Motor neuron (in vitro differentiated cells): ENCODE measurements at regions not wholly inside any gene's neighbourhood (a gene's known extent, or its start where the extent isn't known, plus 50 kb on each side); places are given as distances from the start of the nearest gene placed in this dataset.

ENCODE experiments used
- ATAC-seq, 8 experiments: fragments of 200-7000 bp; cut with Tn5 transposase; replicated peaks in 6 of 8; 2 replicates each; pipeline ENCODE4 v1.8.0; 2021; ENCODE audit warnings: mild to moderate bottlenecking in 8 of 8, moderate library complexity in 8 of 8
- H3K27ac ChIP-seq, 2 donors: fragments of 250-450 bp; sonication (Bioruptor Pico); 2 replicates each; pipeline ENCODE4 v1.9.0; 2021; ENCODE audit warnings: antibody characterized with exemption in 2 of 2, mild to moderate bottlenecking in 2 of 2, moderate library complexity in 1 of 2
- H3K4me1 ChIP-seq, 2 donors: fragments of 250-450 bp; sonication (Bioruptor Pico); replicated peaks in 1 of 2; 2 replicates each; pipeline ENCODE4 v1.6.1; 2021; ENCODE audit warnings: antibody characterized with exemption in 2 of 2, mild to moderate bottlenecking in 2 of 2, moderate library complexity in 1 of 2
- H3K4me3 ChIP-seq, 5 donors: fragments of 250-450 bp; sonication (Bioruptor Pico); 2 replicates each; pipeline ENCODE4 v1.9.0; 2021; ENCODE audit warnings: antibody characterized with exemption in 5 of 5, mild to moderate bottlenecking in 5 of 5, moderate library complexity in 4 of 5
- WGBS, 10 experiments: fragments of 450-650 bp; shearing (Covaris generic); methylation state at CpG; one replicate each; pipeline ENCODE4 v1.0.0; 2022; 5-methylcytosine and 5-hydroxymethylcytosine counted together
- in situ Hi-C, 9 experiments: fragments of 400-800 bp; cut with MboI; loops; one replicate each; pipeline ENCODE4 v1.15.0; 2021; ENCODE audit warnings: low sequenced_read_pairs in 9 of 9, low pct_unique_long_range_greater_than_20kb in 2 of 9; ENCODE audit not compliant: unreplicated experiment in 9 of 9

GRCh38 chr6:6851059-6851948, 256.5 kb upstream of the RREB1 start:
- ATAC-seq = peak in 5 of 8 experiments; percentile 22 to 96 (median 71)
- no peak overlapping the region for H3K27ac ChIP-seq
- 34 to 95% (median 86%) methylated on average over 4 to 9 of the region's 9 CpGs; no CpG with 5 or more reads in 2 of the 10 experiments for WGBS, 10 experiments
- in situ Hi-C loops = no loop called here
- no peak overlapping the region for H3K4me3 ChIP-seq
- no peaks in the 10 kb centered on the region for H3K4me1 ChIP-seq

- in situ Hi-C loops = no loop called here
- H3K27ac ChIP-seq = no peak overlapping the region
- H3K4me3 ChIP-seq = no peak overlapping the region
- no peaks in the 10 kb centered on the region for H3K4me1 ChIP-seq
- 64 to 100% (median 90%) methylated on average over 1 to 2 of the region's 2 CpGs; no CpG with 5 or more reads in 1 of the 10 experiments for WGBS, 10 experiments
- ATAC-seq = no peak
Measured at GRCh38 chr6:6851949-6852261, 255.9 kb upstream of the RREB1 start.

DNA sequence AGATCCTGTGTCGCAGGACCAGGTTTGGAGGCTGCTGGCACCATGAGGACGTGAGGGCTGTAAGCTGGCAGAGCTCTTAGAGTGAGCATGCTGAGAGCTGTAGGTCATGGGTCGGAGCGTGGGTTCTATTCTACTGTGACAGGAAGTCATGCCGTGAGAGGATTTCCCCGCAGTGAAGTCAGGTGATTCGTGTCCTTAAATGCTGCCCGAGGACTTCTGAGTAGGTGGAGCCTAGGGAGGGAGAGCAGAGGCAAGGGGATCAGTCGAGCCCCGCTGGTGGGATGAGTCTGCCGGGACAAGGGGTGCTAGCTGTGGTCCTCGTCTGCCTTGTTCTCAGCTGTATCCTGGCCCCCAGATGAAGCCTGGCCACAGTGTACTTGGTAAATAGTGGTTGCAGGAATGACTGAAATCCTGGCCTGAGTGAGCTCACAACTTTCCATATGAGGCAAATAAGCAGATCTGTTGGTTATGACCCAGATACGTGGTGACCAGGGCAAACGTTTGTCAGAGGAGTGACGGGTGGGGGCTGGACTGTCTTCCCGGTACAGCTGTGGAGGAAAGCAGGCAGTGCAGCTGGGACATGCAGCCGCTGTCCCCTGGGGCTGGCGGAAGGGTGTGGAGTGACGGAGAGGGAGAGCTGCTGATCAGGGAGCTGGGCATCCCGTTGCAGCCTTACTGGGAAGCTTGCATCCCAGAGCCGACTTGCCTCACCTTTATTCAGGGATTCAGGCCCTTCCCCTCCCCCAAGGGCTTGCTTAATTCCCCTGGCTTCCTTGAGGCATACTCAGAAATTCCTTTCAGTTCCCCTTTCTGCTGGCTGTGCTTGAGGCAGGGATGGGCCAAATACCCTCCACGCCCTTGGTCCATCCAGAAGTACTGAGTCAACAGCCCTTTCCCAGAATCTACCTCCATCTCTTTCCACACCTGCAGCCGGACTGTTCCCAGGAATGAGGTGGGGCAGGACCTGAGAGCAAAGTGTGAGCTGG, 250.9 kb upstream of the RREB1 start:
- no peaks in the 10 kb centered on the region for H3K4me1 ChIP-seq
- 7 to 83% (median 60%) methylated on average over 1 to 14 of the region's 23 CpGs; no CpG with 5 or more reads in 1 of the 10 experiments for WGBS, 10 experiments
- H3K27ac ChIP-seq = no peak overlapping the region
- in situ Hi-C loops = no loop called here
- no peak overlapping the region for H3K4me3 ChIP-seq
- ATAC-seq = peak; percentile 52 to 96 (median 90)

DNA sequence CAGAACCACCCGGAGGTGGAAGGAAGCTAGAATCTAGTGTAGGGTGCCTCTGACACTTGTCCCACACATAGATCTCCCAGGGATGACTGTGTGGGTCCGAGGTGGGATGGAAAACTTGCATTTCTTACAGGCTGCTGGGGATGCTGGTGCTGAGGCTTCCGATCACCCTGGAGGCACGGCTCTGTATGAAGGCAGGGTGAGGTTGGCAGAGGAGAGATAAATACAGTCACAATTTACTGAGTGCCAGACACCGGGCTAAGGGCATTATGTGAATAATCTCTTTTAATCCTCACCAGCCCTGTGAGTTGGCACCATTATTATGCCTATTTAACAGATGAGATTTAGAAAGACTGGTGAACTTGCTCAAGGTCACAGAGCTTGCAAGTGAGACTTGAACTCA, 250.2 kb upstream of the RREB1 start:
- peak in 1 of 8 experiments; percentile 9 for ATAC-seq
- Histone ChIP-seq H3K4me1 (no peaks in the 10 kb centered on the region), H3K27ac (no peak overlapping the region), H3K4me3 (no peak overlapping the region)
- in situ Hi-C loops = no loop called here
- 40 to 97% (median 78%) methylated on average over 2 to 5 of the region's 5 CpGs; no CpG with 5 or more reads in 4 of the 10 experiments for WGBS, 10 experiments

DNA sequence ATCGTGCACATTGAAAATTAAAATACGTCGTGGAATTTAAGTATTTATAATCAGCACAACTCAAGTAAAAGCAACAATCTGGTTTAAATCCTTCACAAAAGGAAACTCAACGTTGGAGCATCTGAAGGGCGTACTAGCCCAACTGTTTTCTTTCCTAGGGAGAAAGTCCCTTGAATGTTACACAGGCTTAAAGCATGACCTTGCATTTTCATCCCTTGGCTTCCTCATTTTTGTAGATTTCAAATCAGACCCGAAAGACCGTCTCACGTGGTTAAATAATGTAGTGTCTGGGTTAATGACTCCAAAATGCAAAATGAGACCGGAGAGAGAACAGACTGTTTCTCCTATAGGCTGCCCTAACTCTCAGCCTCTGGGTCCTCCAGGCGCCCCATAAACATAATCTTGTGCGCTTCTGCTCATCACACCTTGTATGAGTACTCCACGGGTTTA, 249.2 kb upstream of the RREB1 start:
- WGBS, 10 experiments = 70 to 100% (median 87%) methylated on average over 1 to 12 of the region's 12 CpGs
- in situ Hi-C loops = no loop called here
- peak in 3 of 8 experiments; percentile 42 to 60 (median 60) for ATAC-seq
- Histone ChIP-seq H3K4me1 (no peaks in the 10 kb centered on the region), H3K4me3 (no peak overlapping the region), H3K27ac (no peak overlapping the region)

- in situ Hi-C loops = no loop called here
- no peaks in the 10 kb centered on the region for H3K4me1 ChIP-seq
- WGBS, 10 experiments = 45 to 100% (median 78%) methylated on average over 1 to 5 of the region's 5 CpGs; no CpG with 5 or more reads in 2 of the 10 experiments
Measured at GRCh38 chr6:6859105-6859504, 248.7 kb upstream of the RREB1 start.

DNA sequence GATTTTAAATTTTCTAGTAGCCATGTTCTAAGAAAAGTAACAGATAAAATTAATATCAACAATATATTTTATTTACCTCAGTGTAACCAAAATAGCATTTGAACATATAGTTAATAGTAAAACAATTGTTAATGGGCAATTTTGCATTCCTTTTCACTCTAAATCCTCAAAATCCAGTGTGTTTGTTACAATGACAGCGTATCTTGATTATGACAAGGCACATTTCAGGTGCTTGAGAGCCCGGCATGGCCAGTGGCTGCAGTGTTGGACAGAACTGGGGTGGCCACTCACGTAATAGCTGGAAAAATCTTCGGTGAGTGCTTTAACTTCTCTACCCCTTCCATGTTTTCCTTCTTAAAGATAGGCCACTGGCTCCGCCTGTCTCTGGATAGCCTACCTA, 248.0 kb upstream of the RREB1 start:
- WGBS, 10 experiments = 60 to 100% (median 93%) methylated on average over 1 to 4 of the region's 5 CpGs; no CpG with 5 or more reads in 4 of the 10 experiments
- ATAC-seq = no peak
- Histone ChIP-seq H3K4me1 (no peaks in the 10 kb centered on the region), H3K4me3 (no peak overlapping the region), H3K27ac (no peak overlapping the region)
- in situ Hi-C loops = no loop called here

More at GRCh38 chr6:6859105-6859504, 248.7 kb upstream of the RREB1 start:
- Histone ChIP-seq H3K27ac (no peak overlapping the region), H3K4me3 (no peak overlapping the region)
- no peak for ATAC-seq

GRCh38 chr6:6860863-6861262, 246.9 kb upstream of the RREB1 start:
- 40 to 100% (median 93%) methylated on average over 1 to 6 of the region's 9 CpGs; no CpG with 5 or more reads in 1 of the 10 experiments for WGBS, 10 experiments
- H3K4me1 ChIP-seq = no peaks in the 10 kb centered on the region
- in situ Hi-C loops = no loop called here
- no peak for ATAC-seq
- no peak overlapping the region for H3K27ac ChIP-seq
- no peak overlapping the region for H3K4me3 ChIP-seq

- in situ Hi-C loops = no loop called here
- H3K4me1 ChIP-seq = no peaks in the 10 kb centered on the region
- 52 to 83% (median 74%) methylated on average over 2 to 6 of the region's 6 CpGs; no CpG with 5 or more reads in 1 of the 10 experiments for WGBS, 10 experiments
- no peak for ATAC-seq
- H3K4me3 ChIP-seq = no peak overlapping the region
- H3K27ac ChIP-seq = no peak overlapping the region
Measured at GRCh38 chr6:6861351-6861894, 246.3 kb upstream of the RREB1 start.

DNA sequence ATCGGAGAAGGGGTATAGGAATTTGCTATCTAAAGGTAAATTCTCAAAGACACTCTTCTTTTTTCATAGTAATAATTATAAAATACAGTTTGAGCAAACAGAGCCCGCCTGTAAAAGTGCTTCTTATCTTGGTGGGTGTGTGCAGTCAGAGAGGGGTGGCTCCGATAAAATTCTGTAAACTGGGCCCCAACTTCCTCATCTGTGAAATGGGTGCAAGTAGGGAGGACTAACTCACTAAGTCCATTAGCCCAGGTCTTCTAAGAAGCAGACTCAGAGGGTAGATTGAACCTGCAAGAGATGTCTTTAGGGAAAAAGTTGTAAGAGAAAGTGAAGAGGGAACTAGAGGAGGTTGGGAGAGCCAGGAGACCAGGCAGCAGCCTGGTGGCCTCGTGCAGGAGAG, 245.8 kb upstream of the RREB1 start:
- H3K4me1 ChIP-seq = no peaks in the 10 kb centered on the region
- in situ Hi-C loops = no loop called here
- no peak overlapping the region for H3K4me3 ChIP-seq
- ATAC-seq = no peak
- H3K27ac ChIP-seq = no peak overlapping the region
- WGBS, 10 experiments = 20 to 100% (median 81%) methylated on average over 1 to 4 of the region's 4 CpGs; no CpG with 5 or more reads in 1 of the 10 experiments

DNA sequence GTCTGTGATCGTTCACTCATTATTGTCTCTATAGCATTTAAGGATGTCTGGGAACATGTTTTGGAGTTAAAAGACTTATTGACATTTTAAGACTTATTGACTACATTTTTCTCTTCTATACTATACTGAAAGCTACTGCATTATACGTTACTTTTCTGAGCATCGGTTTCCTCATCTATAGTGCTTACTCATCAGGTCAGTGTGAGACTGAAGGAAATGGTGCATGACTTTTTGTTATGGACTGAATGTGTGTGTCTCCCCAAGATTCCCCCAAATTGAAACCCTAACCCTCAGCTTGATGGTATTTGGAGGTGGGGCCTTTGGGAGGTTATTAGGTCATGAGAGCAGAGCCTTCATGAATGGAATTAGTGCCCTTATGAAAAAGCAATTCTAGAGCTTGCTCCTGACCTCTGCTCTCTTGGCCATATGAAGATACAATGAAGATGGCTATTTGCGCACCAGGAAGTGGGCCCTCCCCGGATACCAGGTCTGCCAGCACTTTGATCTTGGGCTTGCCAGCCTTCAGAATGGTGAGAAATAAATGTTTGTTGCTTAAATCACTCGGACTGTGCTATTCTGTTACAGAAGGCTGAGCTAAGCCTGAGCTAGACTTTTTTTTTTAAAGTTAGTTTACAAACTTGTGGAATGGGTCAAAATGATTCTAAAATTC, 243.7 kb upstream of the RREB1 start:
- no peak for ATAC-seq
- Histone ChIP-seq H3K4me1 (no peaks in the 10 kb centered on the region), H3K27ac (no peak overlapping the region), H3K4me3 (no peak overlapping the region)
- in situ Hi-C loops = no loop called here
- 70 to 100% (median 80%) methylated on average over 1 to 5 of the region's 6 CpGs; no CpG with 5 or more reads in 1 of the 10 experiments for WGBS, 10 experiments

DNA sequence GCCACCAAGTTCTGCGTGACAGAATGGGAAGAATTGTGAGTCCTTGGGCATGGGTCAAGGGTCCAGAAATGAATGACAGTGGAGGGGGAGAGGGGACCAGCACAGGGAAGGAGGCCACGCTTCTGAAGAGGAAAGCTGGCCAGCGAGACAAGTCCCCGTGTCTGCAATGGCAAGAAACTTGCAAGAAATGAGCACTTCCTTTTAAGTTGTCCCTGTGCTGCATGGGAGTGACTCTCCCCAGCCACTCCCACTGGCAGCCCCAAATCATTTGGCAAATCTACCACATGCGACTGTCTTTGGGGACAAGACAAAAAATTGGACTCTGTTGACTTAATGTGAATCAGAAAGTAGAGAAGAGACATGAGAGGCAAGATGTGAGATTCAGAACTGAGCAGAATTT, 242.2 kb upstream of the RREB1 start:
- Histone ChIP-seq H3K4me1 (no peaks in the 10 kb centered on the region), H3K27ac (no peak overlapping the region), H3K4me3 (no peak overlapping the region)
- 83 to 100% (median 90%) methylated on average over 1 to 5 of the region's 5 CpGs; no CpG with 5 or more reads in 4 of the 10 experiments for WGBS, 10 experiments
- in situ Hi-C loops = no loop called here
- no peak for ATAC-seq
